HEK293 (cell line): ENCODE measurements at regions not wholly inside any gene's neighbourhood (a gene's known extent, or its start where the extent isn't known, plus 50 kb on each side); places are given as distances from the start of the nearest gene placed in this dataset.

Experiments
- CTCF ChIP-seq: fragments of 450-650 bp; formaldehyde crosslinking; IDR thresholded peaks from 2 replicates; pipeline ENCODE4 v1.5.1; 2016; ENCODE audit warnings: missing biosample characterization, missing genetic modification characterization
- YY1 ChIP-seq: fragments of 450-650 bp; formaldehyde crosslinking; IDR thresholded peaks from 2 replicates; pipeline ENCODE4 v1.5.1; 2018; ENCODE audit warnings: missing biosample characterization, missing genetic modification characterization
- ZBTB1 ChIP-seq: fragments of 450-650 bp; formaldehyde crosslinking; IDR thresholded peaks from 2 replicates; pipeline ENCODE4 v1.5.1; 2016; ENCODE audit warnings: missing biosample characterization, missing genetic modification characterization
- ZBTB11 ChIP-seq: fragments of 450-650 bp; formaldehyde crosslinking; conservative IDR thresholded peaks from 2 replicates; pipeline ENCODE4 v1.5.1; 2016; ENCODE audit warnings: low read depth, missing biosample characterization, missing genetic modification characterization
- ZNF114 ChIP-seq: fragments of 450-650 bp; formaldehyde crosslinking; IDR thresholded peaks from 2 replicates; pipeline ENCODE4 v1.5.0; 2017; ENCODE audit warnings: missing biosample characterization, missing genetic modification characterization
- ZNF169 ChIP-seq: fragments of 450-650 bp; formaldehyde crosslinking; IDR thresholded peaks from 2 replicates; pipeline ENCODE4 v1.5.1; 2016; ENCODE audit warnings: missing biosample characterization, missing genetic modification characterization
- ZNF175 ChIP-seq: fragments of 450-650 bp; formaldehyde crosslinking; IDR thresholded peaks from 2 replicates; pipeline ENCODE4 v1.5.1; 2016; ENCODE audit warnings: missing biosample characterization, missing genetic modification characterization
- ZNF596 ChIP-seq: fragments of 450-650 bp; IDR thresholded peaks from 2 replicates; pipeline ENCODE4 v1.5.0; 2018; ENCODE audit warnings: missing biosample characterization, mild to moderate bottlenecking, missing genetic modification characterization, moderate library complexity
- ZNF639 ChIP-seq: fragments of 450-650 bp; formaldehyde crosslinking; IDR thresholded peaks from 2 replicates; pipeline ENCODE4 v1.5.1; 2016; ENCODE audit warnings: missing biosample characterization, missing genetic modification characterization
- ZSCAN30 ChIP-seq: fragments of 450-650 bp; IDR thresholded peaks from 2 replicates; pipeline ENCODE4 v1.5.1; 2018; ENCODE audit warnings: missing biosample characterization, mild to moderate bottlenecking, missing genetic modification characterization, moderate library complexity

GRCh38 chr14:65177551-65177950 lies 75.2 kb upstream of the MAX start:
- TF ChIP-seq ZBTB11 (no peak), ZNF596 (tag by site-specific recombination) (no peak), ZNF175 (no peak), YY1 (tag by site-specific recombination) (no peak), ZNF169 (tag by site-specific recombination) (no peak), ZBTB1 (no peak), ZSCAN30 (no peak), ZNF639 (tag by site-specific recombination) (no peak), ZNF114 (tag by site-specific recombination) (no peak), CTCF (tag by site-specific recombination) (no peak)
